ENCODE measurements at regions not wholly inside any gene's neighbourhood (a gene's known extent, or its start where the extent isn't known, plus 50 kb on each side); places are given as distances from the start of the nearest gene placed in this dataset.

GRCh38 chr5:3155046-3155445 is 403.6 kb upstream of the IRX2 start:
- in situ Hi-C loops (cut with MboI) = no loop called here
- RAD21 ChIA-PET (ENCODE audit: unreplicated experiment) = no interaction called here

More at GRCh38 chr5:3155046-3155445, 403.6 kb upstream of the IRX2 start:
- H3K79me2 ChIP-seq (ENCODE audit: control insufficient read depth, insufficient read depth, low read length) = no peaks in the 10 kb centered on the region
- H2AFZ ChIP-seq (ENCODE audit: control insufficient read depth, low read depth, low read length) = no peak overlapping the region
- intact Hi-C loops (cut with micrococcal nuclease; ENCODE audit: unreplicated experiment) = no loop called here
- CTCF ChIA-PET = no interaction called here
- WGBS (ENCODE audit: insufficient coverage, insufficient replicate concordance, low lambda C conversion rate, missing lambda C conversion rate) = 23% methylated on average over 10 of the region's 10 CpGs
- no peaks in the 10 kb centered on the region for H3K27me3 ChIP-seq (replicated peaks in 1 of 2; ENCODE audit: control insufficient read depth in 2 of 2, insufficient read depth in 2 of 2, low read length in 1 of 2)
- H3K4me1 ChIP-seq (ENCODE audit: control insufficient read depth, insufficient read depth, low read length) = no peaks in the 10 kb centered on the region
- no peak overlapping the region for H3K9ac ChIP-seq (ENCODE audit: control insufficient read depth, insufficient read depth, low read length)
- H3K9me3 ChIP-seq (replicated peaks; ENCODE audit: control insufficient read depth, insufficient read depth, low read length) = no peaks in the 10 kb centered on the region; the same call in 2 of the 3 replicates
- H4K20me1 ChIP-seq (ENCODE audit: control insufficient read depth, insufficient read depth) = no peaks in the 10 kb centered on the region
- no peak for ATAC-seq
- H3K4me2 ChIP-seq (ENCODE audit: control insufficient read depth, insufficient read depth) = no peak overlapping the region
- BruUV-seq (replicated peaks) = no TSS peak
- TF ChIP-seq MEF2B (IDR thresholded peaks at IDR 0.05; ENCODE audit: partially characterized antibody, poor library complexity, severe bottlenecking) = no peak
- TF ChIP-seq RCOR1 (conservative IDR thresholded peaks at IDR 0.05; ENCODE audit: low read depth, low read length) = no peak
- no peak for TF ChIP-seq ZSCAN29 (IDR thresholded peaks at IDR 0.05)
- TF ChIP-seq ELK1 (IDR thresholded peaks at IDR 0.05; ENCODE audit: low read depth, low read length) = no peak
- TF ChIP-seq ZNF592 (IDR thresholded peaks at IDR 0.05) = no peak
- no peak for TF ChIP-seq JUNB (IDR thresholded peaks at IDR 0.05)
- TF ChIP-seq SREBF1 (IDR thresholded peaks at IDR 0.05; ENCODE audit: low read length) = no peak
- no peak overlapping the region for H3K27ac ChIP-seq (ENCODE audit: control insufficient read depth, insufficient read depth)
- POLR2A ChIA-PET = no interaction called here
- no peak overlapping the region for H3K4me3 ChIP-seq
- H3K36me3 ChIP-seq (ENCODE audit: control insufficient read depth in 2 of 2, insufficient read depth in 2 of 2, low read length in 1 of 2) = no peaks in the 10 kb centered on the region; a peak in 1 of 4 replicates
- no peak for DNase-seq (ENCODE audit: low read depth, low spot score)
- SMC1A ChIA-PET (ENCODE audit: uncharacterized antibody, unreplicated experiment) = no interaction called here
- no peak for FAIRE-seq
